ENCODE measurements at regions not wholly inside any gene's neighbourhood (a gene's known extent, or its start where the extent isn't known, plus 50 kb on each side); places are given as distances from the start of the nearest gene placed in this dataset.
"Not testable (repeated sequence)": the region's sequence is repeated elsewhere in the genome, so short reads cannot be mapped to it uniquely, and the experiment has no call there.

- Histone ChIP-seq H3K9me3 (ENCODE audit: control insufficient read depth in 4 of 4, insufficient read depth in 3 of 4, low read length in 3 of 4) (peaks cover 0 to 4% (median 0%) of the 10 kb centered on the region in 4 donors), H3K36me3 (ENCODE audit: control insufficient read depth in 4 of 4, insufficient read depth in 4 of 4, low read length in 4 of 4) (no peaks in the 10 kb centered on the region), H3K4me1 (ENCODE audit: control insufficient read depth in 5 of 5, insufficient read depth in 5 of 5, low read length in 5 of 5) (no peaks in the 10 kb centered on the region), H3K27ac (ENCODE audit: low read depth in 1 of 2, low read length in 1 of 2) (no peak overlapping the region), H3K9ac (ENCODE audit: insufficient read depth in 1 of 2, low read length in 2 of 2) (no peak overlapping the region), H3K27me3 (ENCODE audit: control insufficient read depth in 3 of 3, insufficient read depth in 3 of 3, low read length in 2 of 3) (no peaks in the 10 kb centered on the region), H3K4me3 (no peak overlapping the region)
- DNase-seq (no peak), ATAC-seq (ENCODE audit: insufficient read depth, low FRiP score) (no peak)
- 85 to 89% methylated on average over 7 of the region's 7 CpGs for WGBS, 2 donors
- no peak for TF ChIP-seq CTCF (IDR thresholded peaks at IDR 0.05; ENCODE audit: control extremely low read depth, extremely low read depth)
These were observed 362.6 kb downstream of the DNAH5 start for GRCh38 chr5:13581914-13582313.

- ATAC-seq (ENCODE audit: insufficient read depth, low FRiP score) (no peak), DNase-seq (no peak)
- no peaks in the 10 kb centered on the region for H3K36me3 ChIP-seq (ENCODE audit: control insufficient read depth in 4 of 4, insufficient read depth in 4 of 4, low read length in 4 of 4)
- H3K4me3 ChIP-seq = no peak overlapping the region
- H3K27me3 ChIP-seq (ENCODE audit: control insufficient read depth in 3 of 3, insufficient read depth in 3 of 3, low read length in 2 of 3) = no peaks in the 10 kb centered on the region
- H3K9ac ChIP-seq (ENCODE audit: insufficient read depth in 1 of 2, low read length in 2 of 2) = no peak overlapping the region
- H3K9me3 ChIP-seq (ENCODE audit: control insufficient read depth in 4 of 4, insufficient read depth in 3 of 4, low read length in 3 of 4) = peaks cover 0 to 4% (median 0%) of the 10 kb centered on the region in 4 donors
- H3K27ac ChIP-seq (ENCODE audit: low read depth in 1 of 2, low read length in 1 of 2) = no peak overlapping the region
- 65 to 83% methylated on average over 5 of the region's 5 CpGs for WGBS, 2 donors
- H3K4me1 ChIP-seq (ENCODE audit: control insufficient read depth in 5 of 5, insufficient read depth in 5 of 5, low read length in 5 of 5) = no peaks in the 10 kb centered on the region
- TF ChIP-seq CTCF (IDR thresholded peaks at IDR 0.05; ENCODE audit: control extremely low read depth, extremely low read depth) = no peak
These were observed 363.4 kb downstream of the DNAH5 start for GRCh38 chr5:13581132-13581531.

GRCh38 chr5:13580058-13580457 lies 364.4 kb downstream of the DNAH5 start:
- H3K36me3 ChIP-seq (ENCODE audit: control insufficient read depth in 4 of 4, insufficient read depth in 4 of 4, low read length in 4 of 4) = no peaks in the 10 kb centered on the region
- no peak overlapping the region for H3K9ac ChIP-seq (ENCODE audit: insufficient read depth in 1 of 2, low read length in 2 of 2)
- no peaks in the 10 kb centered on the region for H3K27me3 ChIP-seq (ENCODE audit: control insufficient read depth in 3 of 3, insufficient read depth in 3 of 3, low read length in 2 of 3)
- no peak overlapping the region for H3K27ac ChIP-seq (ENCODE audit: low read depth in 1 of 2, low read length in 1 of 2)
- no peak overlapping the region for H3K4me3 ChIP-seq
- 85 to 88% methylated on average over 5 of the region's 5 CpGs for WGBS, 2 donors
- peaks cover 0 to 4% (median 0%) of the 10 kb centered on the region in 4 donors for H3K9me3 ChIP-seq (ENCODE audit: control insufficient read depth in 4 of 4, insufficient read depth in 3 of 4, low read length in 3 of 4)
- DNase-seq = no peak
- H3K4me1 ChIP-seq (ENCODE audit: control insufficient read depth in 5 of 5, insufficient read depth in 5 of 5, low read length in 5 of 5) = no peaks in the 10 kb centered on the region
- TF ChIP-seq CTCF (IDR thresholded peaks at IDR 0.05; ENCODE audit: control extremely low read depth, extremely low read depth) = no peak
- no peak for ATAC-seq (ENCODE audit: insufficient read depth, low FRiP score)

- H3K4me1 ChIP-seq (ENCODE audit: control insufficient read depth in 5 of 5, insufficient read depth in 5 of 5, low read length in 5 of 5); H3K27me3 ChIP-seq (ENCODE audit: control insufficient read depth in 3 of 3, insufficient read depth in 3 of 3, low read length in 2 of 3); H3K9me3 ChIP-seq (ENCODE audit: control insufficient read depth in 4 of 4, insufficient read depth in 3 of 4, low read length in 3 of 4); ATAC-seq (ENCODE audit: insufficient read depth, low FRiP score); H3K4me3 ChIP-seq; DNase-seq; H3K27ac ChIP-seq (ENCODE audit: low read depth in 1 of 2, low read length in 1 of 2); H3K36me3 ChIP-seq (ENCODE audit: control insufficient read depth in 4 of 4, insufficient read depth in 4 of 4, low read length in 4 of 4); H3K9ac ChIP-seq (ENCODE audit: insufficient read depth in 1 of 2, low read length in 2 of 2): not testable (repeated sequence)
- WGBS, 2 donors = 82 to 92% methylated on average over 9 of the region's 9 CpGs
These were observed 365.4 kb downstream of the DNAH5 start for GRCh38 chr5:13579091-13579490.

- H3K9ac ChIP-seq (ENCODE audit: insufficient read depth in 1 of 2, low read length in 2 of 2); H3K4me3 ChIP-seq; H3K4me1 ChIP-seq (ENCODE audit: control insufficient read depth in 5 of 5, insufficient read depth in 5 of 5, low read length in 5 of 5); H3K27ac ChIP-seq (ENCODE audit: low read depth in 1 of 2, low read length in 1 of 2); H3K9me3 ChIP-seq (ENCODE audit: control insufficient read depth in 4 of 4, insufficient read depth in 3 of 4, low read length in 3 of 4); H3K36me3 ChIP-seq (ENCODE audit: control insufficient read depth in 4 of 4, insufficient read depth in 4 of 4, low read length in 4 of 4); ATAC-seq (ENCODE audit: insufficient read depth, low FRiP score); DNase-seq; H3K27me3 ChIP-seq (ENCODE audit: control insufficient read depth in 3 of 3, insufficient read depth in 3 of 3, low read length in 2 of 3): not testable (repeated sequence)
- 83 to 85% methylated on average over 41 to 48 of the region's 48 CpGs for WGBS, 2 donors
These were observed 366.0 kb downstream of the DNAH5 start for GRCh38 chr5:13578311-13579039.

All from lung (tissue), 11 donors.